NCI-H1694 (cell line): ENCODE measurements at regions not wholly inside any gene's neighbourhood (a gene's known extent, or its start where the extent isn't known, plus 50 kb on each side); places are given as distances from the start of the nearest gene placed in this dataset.

Experiments
- DNase-seq: peaks from one replicate; lab custom pipeline; 2025; lab: John Stamatoyannopoulos, UW

DNA sequence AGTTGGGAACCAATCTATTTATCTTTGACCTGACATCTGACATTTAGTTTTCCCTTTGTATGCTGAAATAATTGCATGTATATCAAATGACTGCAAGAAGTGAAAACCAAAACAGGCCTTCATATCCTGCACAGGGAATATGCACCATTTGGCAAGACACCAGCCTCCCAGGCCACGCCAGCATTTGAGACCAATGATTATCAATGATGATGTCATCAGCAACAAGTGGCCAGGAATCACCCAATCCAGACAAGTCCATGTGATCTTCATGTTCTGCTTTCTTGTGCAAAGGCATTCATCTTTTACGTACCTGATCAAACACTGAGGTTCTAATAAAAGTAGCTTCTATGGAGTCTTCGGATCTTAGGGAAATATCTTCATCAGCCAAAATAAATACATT is 107.4 kb upstream of the TENT5A start:
- DNase-seq, result no peak

GRCh38 chr6:81857812-81858211 is 105.3 kb upstream of the TENT5A start:
- no peak for DNase-seq

GRCh38 chr6:81856872-81857271 is 104.4 kb upstream of the TENT5A start:
- DNase-seq, result no peak

GRCh38 chr6:81854474-81854873 is 102.0 kb upstream of the TENT5A start:
- DNase-seq, result no peak

DNA sequence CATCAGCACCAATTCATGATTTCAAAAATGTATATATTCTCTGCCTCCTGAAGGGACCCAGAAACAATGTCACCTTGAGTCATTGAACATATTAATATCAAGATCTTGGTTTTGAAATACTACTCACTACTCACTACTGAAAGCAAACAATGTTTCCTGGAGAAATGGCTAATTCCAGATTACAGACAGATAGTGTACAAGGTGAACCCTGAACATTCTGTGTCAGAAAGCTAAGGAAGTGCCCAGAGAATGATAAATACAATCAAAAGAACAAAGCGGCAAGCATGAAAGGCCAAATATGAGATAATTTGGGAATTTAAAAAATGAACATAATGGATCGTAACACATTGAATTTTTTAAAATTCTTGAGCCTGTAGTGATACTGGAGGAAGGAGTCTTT is 101.5 kb upstream of the TENT5A start:
- no peak for DNase-seq

GRCh38 chr6:81849248-81849647 is 96.8 kb upstream of the TENT5A start:
- DNase-seq, result no peak

GRCh38 chr6:81847866-81848265 is 95.4 kb upstream of the TENT5A start:
- no peak for DNase-seq

GRCh38 chr6:81844686-81845085 is 92.2 kb upstream of the TENT5A start:
- no peak for DNase-seq

GRCh38 chr6:81843302-81843701 is 90.8 kb upstream of the TENT5A start:
- no peak for DNase-seq

DNA sequence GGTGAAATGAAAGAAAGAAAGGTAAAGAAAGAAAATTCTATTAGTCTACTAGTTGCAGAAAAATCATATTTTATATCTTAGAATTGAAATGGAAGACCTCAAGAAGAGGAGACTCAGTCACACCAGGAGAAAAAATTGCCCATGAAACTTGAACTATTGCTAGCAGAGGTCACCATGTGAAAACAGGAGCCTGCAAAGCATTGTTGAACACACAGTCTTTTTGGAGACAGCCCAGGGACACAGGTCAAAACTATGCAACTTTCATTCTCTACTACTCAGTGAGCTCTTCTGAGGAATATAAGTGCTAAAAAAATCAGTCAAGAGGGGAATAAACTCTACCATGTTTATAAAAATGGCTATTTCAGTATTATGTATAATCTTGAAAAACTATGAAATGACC is 89.8 kb upstream of the TENT5A start:
- no peak for DNase-seq

- no peak for DNase-seq
Measured at GRCh38 chr6:81838724-81839426, 86.4 kb upstream of the TENT5A start.

GRCh38 chr6:81838031-81838430 is 85.5 kb upstream of the TENT5A start:
- no peak for DNase-seq

DNA sequence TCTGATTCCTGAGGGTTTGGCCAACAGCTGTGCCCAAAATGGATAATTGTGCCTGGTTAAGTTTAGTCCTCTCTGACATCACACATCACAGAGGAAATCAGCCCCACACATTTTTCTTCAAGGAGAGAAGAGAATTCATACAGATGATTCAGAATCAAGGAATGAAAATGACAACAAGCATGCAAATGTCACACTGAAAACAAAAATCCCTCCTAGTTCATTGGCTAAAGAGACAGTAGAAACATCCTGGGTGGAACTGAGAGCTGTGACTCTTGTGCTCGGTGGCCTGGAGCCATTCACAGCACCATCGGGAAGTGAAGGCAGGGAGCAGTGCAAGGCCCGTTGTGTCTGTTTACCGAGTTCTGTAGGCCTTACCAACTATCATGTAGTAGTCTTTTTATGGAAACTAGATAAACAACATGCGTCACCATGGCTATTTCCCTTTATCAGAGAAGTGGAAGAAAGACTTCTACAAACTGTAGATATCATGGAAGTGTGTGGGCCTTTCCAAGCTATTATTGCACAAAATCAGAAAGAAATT is 81.7 kb upstream of the TENT5A start:
- DNase-seq, result no peak

DNA sequence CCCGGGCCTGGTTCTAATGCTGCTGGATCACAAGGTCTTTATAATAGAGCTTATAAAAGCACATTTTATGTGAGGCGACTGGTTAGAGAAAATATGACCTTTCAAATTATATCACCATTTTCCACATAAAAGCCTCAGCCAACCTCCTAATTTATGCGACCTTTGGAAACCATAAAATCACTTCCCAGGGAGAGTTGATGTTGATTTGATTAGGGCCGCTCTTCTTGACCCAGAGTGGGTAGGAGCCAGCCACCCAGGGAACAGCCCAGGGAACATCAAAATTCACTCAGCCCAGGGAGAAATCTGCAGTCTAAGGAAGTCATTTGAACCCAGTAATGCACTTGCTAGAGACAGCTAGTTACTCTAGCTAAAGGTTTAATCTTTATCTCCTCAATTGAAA is 79.8 kb upstream of the TENT5A start:
- no peak for DNase-seq

GRCh38 chr6:81831274-81831673 is 78.8 kb upstream of the TENT5A start:
- no peak for DNase-seq

DNA sequence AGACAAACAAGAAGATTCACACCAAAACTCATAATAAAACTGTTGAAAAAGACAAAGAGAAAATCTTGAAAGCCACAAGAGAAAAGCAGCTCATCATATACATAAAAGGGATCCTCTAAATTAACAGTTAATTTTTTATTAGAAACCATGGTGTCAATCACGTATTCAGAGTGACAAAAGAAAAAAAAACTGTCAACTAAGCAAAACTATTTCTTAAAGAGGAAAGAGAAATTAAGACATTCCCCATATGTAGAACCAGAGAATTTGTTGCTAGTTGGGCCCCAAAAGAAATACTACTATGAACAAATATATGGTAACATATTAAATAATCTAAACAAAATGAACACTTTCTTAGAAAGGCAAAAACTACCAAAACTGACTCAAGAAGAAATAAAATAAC is 74.3 kb upstream of the TENT5A start:
- DNase-seq, result no peak

DNA sequence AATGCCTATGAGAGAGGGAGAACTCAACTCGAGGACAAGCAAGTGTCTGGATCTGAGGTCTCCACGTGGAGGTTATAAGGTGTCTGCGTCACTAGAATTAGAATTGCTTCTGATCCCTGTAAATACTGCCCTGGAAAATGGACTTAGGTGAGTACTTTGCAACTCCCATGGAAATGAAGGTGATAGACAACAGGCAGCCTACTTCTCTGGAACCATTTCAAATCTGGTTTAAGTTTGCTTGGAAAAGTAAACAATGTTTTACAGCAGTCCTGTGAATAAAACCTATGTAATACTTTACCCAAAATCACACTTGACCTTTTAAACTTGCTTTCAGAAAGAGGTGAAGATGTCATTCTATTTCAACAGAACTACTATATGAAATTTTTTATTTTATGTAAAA is 70.1 kb upstream of the TENT5A start:
- no peak for DNase-seq

DNA sequence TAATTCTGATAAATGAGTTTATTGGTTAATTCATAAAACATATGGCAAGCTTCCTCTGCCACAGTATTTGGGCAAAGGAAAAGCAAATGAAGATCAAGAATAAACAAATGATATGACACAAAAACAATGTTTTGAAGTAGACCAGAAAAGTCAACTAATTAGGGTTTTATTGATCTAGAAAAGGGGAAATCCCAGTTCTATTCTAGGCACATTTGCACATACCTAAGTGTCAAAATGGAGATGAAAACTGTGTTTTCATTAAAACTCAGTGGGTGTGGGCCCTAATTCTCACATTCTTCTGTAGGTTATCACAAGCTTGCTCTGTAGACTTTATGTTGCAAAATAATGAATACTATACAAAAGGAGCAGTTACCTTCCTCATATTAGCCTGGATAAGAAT is 69.0 kb upstream of the TENT5A start:
- no peak for DNase-seq

GRCh38 chr6:81820980-81821379 is 68.5 kb upstream of the TENT5A start:
- no peak for DNase-seq

DNA sequence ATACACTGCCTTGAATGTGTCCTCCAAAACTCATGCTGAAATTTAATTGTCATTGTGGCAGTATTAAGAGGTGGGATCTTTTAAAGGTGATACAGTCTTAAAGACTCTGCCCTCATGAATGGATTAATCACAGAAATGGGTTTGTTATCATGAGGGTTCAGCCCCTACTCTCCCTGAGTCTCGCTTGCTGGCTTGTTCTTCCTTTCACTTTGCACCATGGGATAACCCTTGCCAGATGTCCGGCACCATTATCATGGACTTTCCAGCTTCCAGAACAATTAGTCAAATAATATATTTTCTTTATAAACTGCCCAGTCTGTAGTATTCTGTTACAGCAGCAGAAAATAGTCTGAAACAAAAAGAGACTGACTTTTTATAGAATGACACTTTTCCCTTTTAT is 67.9 kb upstream of the TENT5A start:
- DNase-seq, result no peak

DNA sequence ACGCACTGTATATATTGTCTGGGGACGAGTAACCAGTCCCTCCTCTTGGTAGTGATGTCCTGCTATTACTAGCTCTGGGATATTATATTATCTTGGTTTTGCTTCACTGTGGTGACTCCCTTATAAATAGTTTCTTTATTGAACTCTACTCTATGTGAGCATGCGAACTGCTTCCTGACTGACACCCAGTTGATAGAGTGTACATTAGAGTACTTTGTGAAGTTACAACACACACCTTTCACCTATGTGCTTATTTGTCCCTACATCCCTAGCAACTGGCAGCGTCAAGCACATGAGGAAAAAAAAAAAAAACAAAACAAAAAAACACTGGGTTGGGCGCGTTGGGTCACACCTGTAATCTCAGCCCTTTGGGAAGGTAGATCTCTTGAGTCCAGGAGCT is 67.3 kb upstream of the TENT5A start:
- DNase-seq, result no peak

- no peak for DNase-seq
Measured at GRCh38 chr6:81818901-81819361, 66.5 kb upstream of the TENT5A start.

- DNase-seq, result no peak
Measured at GRCh38 chr6:81816380-81816779, 63.9 kb upstream of the TENT5A start.

DNA sequence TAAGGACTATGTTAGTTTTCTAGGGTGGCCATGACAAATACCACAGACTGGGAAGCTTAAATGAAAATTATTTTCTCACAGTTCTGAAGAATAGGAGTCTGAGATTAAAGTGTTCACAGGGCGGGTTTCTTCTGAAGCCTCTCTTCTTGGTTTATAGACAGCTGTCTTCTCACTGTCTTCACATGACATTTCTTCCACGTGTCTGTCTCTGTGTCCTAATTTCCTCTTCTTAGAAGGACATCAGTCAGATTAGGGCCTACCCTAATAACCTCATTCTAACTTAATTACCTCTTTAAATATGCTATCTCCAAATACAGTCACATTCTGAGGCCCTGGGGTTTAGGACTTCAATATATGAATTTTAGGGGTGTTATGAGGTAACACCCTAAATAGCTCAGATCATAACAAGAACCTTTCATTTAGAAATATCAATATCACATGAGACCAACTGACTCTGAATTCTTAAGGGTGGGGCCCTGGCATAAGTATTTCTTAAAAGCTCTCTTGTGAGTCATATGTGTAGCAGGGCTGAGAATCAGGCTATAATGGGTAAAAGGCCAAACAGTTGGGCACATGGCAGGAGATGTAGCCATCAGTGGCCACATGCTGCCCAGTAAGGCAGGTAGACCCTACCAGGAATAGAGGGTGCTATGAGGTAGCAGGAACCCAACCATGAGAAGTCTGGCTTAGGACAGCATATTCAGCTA is 62.0 kb upstream of the TENT5A start:
- DNase-seq, result no peak
